ENCODE measurements at regions not wholly inside any gene's neighbourhood (a gene's known extent, or its start where the extent isn't known, plus 50 kb on each side); places are given as distances from the start of the nearest gene placed in this dataset.

- intact Hi-C loops (cut with DNase I; ENCODE audit: low total_unique reads): no loop called here
- Histone ChIP-seq H3K9me3 (no peaks in the 10 kb centered on the region), H3K4me3 (no peak overlapping the region), H3K27ac (no peak overlapping the region), H3K27me3 (no peaks in the 10 kb centered on the region), H3K4me1 (no peaks in the 10 kb centered on the region), H3K36me3 (no peaks in the 10 kb centered on the region)
- no peak for DNase-seq
- in situ Hi-C loops (cut with MboI; ENCODE audit: low pct_ligation_motif_present in 1 of 4, low pct_unique_long_range_greater_than_20kb in 1 of 4, low sequenced_read_pairs in 3 of 4): no loop called here
- TF ChIP-seq, protein P1, sequence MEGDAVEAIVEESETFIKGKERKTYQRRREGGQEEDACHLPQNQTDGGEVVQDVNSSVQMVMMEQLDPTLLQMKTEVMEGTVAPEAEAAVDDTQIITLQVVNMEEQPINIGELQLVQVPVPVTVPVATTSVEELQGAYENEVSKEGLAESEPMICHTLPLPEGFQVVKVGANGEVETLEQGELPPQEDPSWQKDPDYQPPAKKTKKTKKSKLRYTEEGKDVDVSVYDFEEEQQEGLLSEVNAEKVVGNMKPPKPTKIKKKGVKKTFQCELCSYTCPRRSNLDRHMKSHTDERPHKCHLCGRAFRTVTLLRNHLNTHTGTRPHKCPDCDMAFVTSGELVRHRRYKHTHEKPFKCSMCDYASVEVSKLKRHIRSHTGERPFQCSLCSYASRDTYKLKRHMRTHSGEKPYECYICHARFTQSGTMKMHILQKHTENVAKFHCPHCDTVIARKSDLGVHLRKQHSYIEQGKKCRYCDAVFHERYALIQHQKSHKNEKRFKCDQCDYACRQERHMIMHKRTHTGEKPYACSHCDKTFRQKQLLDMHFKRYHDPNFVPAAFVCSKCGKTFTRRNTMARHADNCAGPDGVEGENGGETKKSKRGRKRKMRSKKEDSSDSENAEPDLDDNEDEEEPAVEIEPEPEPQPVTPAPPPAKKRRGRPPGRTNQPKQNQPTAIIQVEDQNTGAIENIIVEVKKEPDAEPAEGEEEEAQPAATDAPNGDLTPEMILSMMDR (IDR thresholded peaks at IDR 0.05): no peak
- TF ChIP-seq POLR2AphosphoS5 (IDR thresholded peaks at IDR 0.05): no peak
- TF ChIP-seq POLR2A (IDR thresholded peaks at IDR 0.05): no peak
- no peak for TF ChIP-seq EP300 (IDR thresholded peaks at IDR 0.05; ENCODE audit: low read depth)
- 69 to 80% methylated on average over 5 of the region's 5 CpGs for WGBS, 2 donors (ENCODE audit: low coverage in 1 of 2)
Observed at GRCh38 chr15:93527374-93528050, 438.5 kb upstream of the RGMA start.

- WGBS, 2 donors (ENCODE audit: low coverage in 1 of 2): 62 to 90% methylated on average over 2 to 6 of the region's 6 CpGs
- no peak overlapping the region for H3K27ac ChIP-seq
- DNase-seq: no peak
- in situ Hi-C loops (cut with MboI; ENCODE audit: low pct_ligation_motif_present in 1 of 4, low pct_unique_long_range_greater_than_20kb in 1 of 4, low sequenced_read_pairs in 3 of 4): no loop called here
- H3K27me3 ChIP-seq: no peaks in the 10 kb centered on the region
- TF ChIP-seq, protein P1 (IDR thresholded peaks at IDR 0.05): no peak
- TF ChIP-seq EP300 (IDR thresholded peaks at IDR 0.05; ENCODE audit: low read depth) (no peak), POLR2A (IDR thresholded peaks at IDR 0.05) (no peak), POLR2AphosphoS5 (IDR thresholded peaks at IDR 0.05) (no peak)
- intact Hi-C loops (cut with DNase I; ENCODE audit: low total_unique reads): loop anchor here (2.0 kb wide), 1 partner anchor 26 kb away; no protein-coding TSS in a partner anchor
- no peak overlapping the region for H3K4me3 ChIP-seq
- H3K4me1 ChIP-seq: no peaks in the 10 kb centered on the region
- H3K36me3 ChIP-seq: no peaks in the 10 kb centered on the region
- H3K9me3 ChIP-seq: no peaks in the 10 kb centered on the region
Observed at GRCh38 chr15:93524432-93524831, 435.4 kb upstream of the RGMA start.

DNA sequence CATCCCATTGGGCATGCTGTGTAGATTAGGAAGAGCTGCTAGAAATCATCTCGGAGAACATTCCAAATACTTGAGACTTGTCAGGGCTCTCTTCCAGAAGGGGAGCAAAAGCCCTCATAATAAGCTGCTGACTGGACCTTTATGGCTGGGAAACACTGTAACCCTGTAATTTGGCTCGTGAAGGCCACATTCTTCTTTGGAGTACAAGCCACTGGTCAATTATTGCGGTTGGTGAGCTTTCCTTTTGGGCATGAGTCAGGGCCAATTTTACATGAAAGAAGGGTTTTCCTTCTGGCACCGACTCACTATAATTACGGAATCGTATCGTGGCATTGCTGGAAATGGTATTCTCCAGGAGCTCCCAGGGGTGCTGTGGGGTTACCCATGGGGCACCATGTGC, 434.5 kb upstream of the RGMA start:
- no peak for DNase-seq
- TF ChIP-seq EP300 (IDR thresholded peaks at IDR 0.05; ENCODE audit: low read depth): no peak
- TF ChIP-seq POLR2A (IDR thresholded peaks at IDR 0.05): no peak
- TF ChIP-seq POLR2AphosphoS5 (IDR thresholded peaks at IDR 0.05): no peak
- TF ChIP-seq, protein P1 (IDR thresholded peaks at IDR 0.05): no peak
- in situ Hi-C loops (cut with MboI; ENCODE audit: low pct_ligation_motif_present in 1 of 4, low pct_unique_long_range_greater_than_20kb in 1 of 4, low sequenced_read_pairs in 3 of 4): no loop called here
- Histone ChIP-seq H3K27ac (no peak overlapping the region), H3K9me3 (no peaks in the 10 kb centered on the region), H3K36me3 (no peaks in the 10 kb centered on the region), H3K4me3 (no peak overlapping the region), H3K4me1 (no peaks in the 10 kb centered on the region), H3K27me3 (no peaks in the 10 kb centered on the region)
- WGBS, 2 donors (ENCODE audit: low coverage in 1 of 2): 73% methylated on average over 4 to 7 of the region's 7 CpGs
- intact Hi-C loops (cut with DNase I; ENCODE audit: low total_unique reads): no loop called here

GRCh38 chr15:93520206-93520605, 431.2 kb upstream of the RGMA start:
- no peaks in the 10 kb centered on the region for H3K9me3 ChIP-seq

More at GRCh38 chr15:93520206-93520605, 431.2 kb upstream of the RGMA start:
- no peak for TF ChIP-seq POLR2AphosphoS5 (IDR thresholded peaks at IDR 0.05)
- TF ChIP-seq EP300 (IDR thresholded peaks at IDR 0.05; ENCODE audit: low read depth): no peak
- TF ChIP-seq, protein P1 (IDR thresholded peaks at IDR 0.05): no peak
- TF ChIP-seq POLR2A (IDR thresholded peaks at IDR 0.05): no peak
- in situ Hi-C loops (cut with MboI; ENCODE audit: low pct_ligation_motif_present in 1 of 4, low pct_unique_long_range_greater_than_20kb in 1 of 4, low sequenced_read_pairs in 3 of 4): no loop called here
- Histone ChIP-seq H3K27ac (no peak overlapping the region), H3K4me3 (no peak overlapping the region), H3K27me3 (no peaks in the 10 kb centered on the region), H3K4me1 (peaks cover 0 to 2% (median 0%) of the 10 kb centered on the region in 4 donors), H3K36me3 (no peaks in the 10 kb centered on the region)
- no peak for DNase-seq
- intact Hi-C loops (cut with DNase I; ENCODE audit: low total_unique reads): no loop called here
- WGBS, 2 donors (ENCODE audit: low coverage in 1 of 2): 69 to 90% methylated on average over 2 to 4 of the region's 4 CpGs
